Pancreas (tissue), 10 donors: ENCODE measurements at regions not wholly inside any gene's neighbourhood (a gene's known extent, or its start where the extent isn't known, plus 50 kb on each side); places are given as distances from the start of the nearest gene placed in this dataset.

Experiments
- ATAC-seq, 4 donors: fragments of 200-7000 bp; cut with Tn5 transposase; one replicate each; pipeline versions ENCODE4 v1.8.0 to v1.9.1; 2020; ENCODE audit warnings: mild to moderate bottlenecking in 4 of 4, moderate library complexity in 4 of 4
- DNase-seq, 6 donors: peaks; one replicate each; pipeline ENCODE4 v3.0.0-alpha.2; 2020
- FAIRE-seq: peaks from 2 replicates; lab custom pipeline; 2012; peaks lifted over from hg19 to GRCh38; lab: Jason Lieb, UNC
- H3K27ac ChIP-seq, 4 donors: fragments of 200-600 bp; sonication (generic); 1 replicate in 3 of 4; 2 replicates in 1 of 4; pipeline versions ENCODE4 v1.5.0 to v1.8.0; 2020
- H3K27me3 ChIP-seq, 4 donors: fragments of 200-600 bp; one replicate each; pipeline ENCODE4 v1.8.0; 2021
- H3K36me3 ChIP-seq, 3 donors: fragments of 200-600 bp; sonication (generic) in 1 of 3; one replicate each; pipeline versions ENCODE4 v1.5.0 to v1.8.0; 2020 to 2021
- H3K4me1 ChIP-seq, 3 donors: fragments of 200-600 bp; one replicate each; pipeline ENCODE4 v1.8.0; 2021
- H3K4me3 ChIP-seq, 4 donors: fragments of 200-600 bp; sonication (generic) in 2 of 4; one replicate each; pipeline versions ENCODE4 v1.5.0 to v1.8.0; 2020 to 2021
- H3K9me3 ChIP-seq, 4 donors: fragments of 200-600 bp; one replicate each; pipeline ENCODE4 v1.8.0; 2021
- WGBS, 2 donors: extraction: QIAGEN DNeasy Blood & Tissue Kit; methylation state at CpG; one replicate each; pipeline ENCODE4 v1.1.7; 2013; 5-methylcytosine and 5-hydroxymethylcytosine counted together
- intact Hi-C, 3 donors: fragments of 100-400 bp; cut with DNase I; formaldehyde crosslinking; loops; one replicate each; pipeline versions ENCODE4 v1.11.1 to v1.14.2; 2022
- TF ChIP-seq, protein P1 (sequence below), 4 donors: fragments of 200-600 bp; sonication (generic) in 3 of 4; IDR thresholded peaks; one replicate each; pipeline versions ENCODE4 v1.5.0 to v1.8.0; 2021; ENCODE audit warnings: antibody characterized with exemption in 4 of 4
- donor health status: healthy with polysubstance abuse.
- donor health status: DM: no; HTN: no; CAD: no; lungs with moderate emphysema.
- donor health status: DM: no; HTN: no; CAD: no.
- donor health status: control.
- donor health status: control.
- donor health status: Bipolar disorder and iron deficiency.
- donor health status: DM: yes; HTN: yes; CAD: no.
- donor health status: DM: no; HTN: no; CAD: no.
- donor health status: DM: no; HTN: no; CAD: no.
- donor health status: DM: yes; HTN: yes; CAD: no.

DNA sequence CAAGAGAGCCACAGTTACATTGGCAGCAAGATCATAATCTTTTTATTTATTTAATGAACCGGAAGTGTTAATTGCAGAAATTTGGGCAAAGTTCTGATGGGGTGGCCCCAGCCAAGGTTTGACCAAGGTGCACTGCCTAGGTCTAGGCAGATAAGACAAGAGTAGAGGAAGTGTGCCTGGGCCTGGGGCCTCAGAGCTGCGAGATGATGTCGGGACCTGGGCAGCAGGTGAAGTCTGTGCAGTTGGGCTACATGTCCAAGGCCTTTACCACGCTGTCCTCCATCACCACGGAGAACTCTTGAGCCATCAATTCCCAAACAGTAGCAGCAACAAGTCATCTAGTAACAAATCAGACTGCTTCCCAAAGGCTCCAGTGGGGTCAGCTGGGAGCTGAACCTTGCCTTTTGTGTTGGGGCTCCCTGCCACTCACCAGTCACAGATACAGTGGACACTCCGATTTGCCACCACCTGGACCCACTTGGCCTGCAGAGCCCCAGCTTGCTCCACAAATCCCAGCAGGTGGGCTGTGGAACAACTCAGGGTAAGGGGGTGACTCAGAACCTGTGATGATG is 52.5 kb upstream of the COMTD1 start:
- DNase-seq (no peak), ATAC-seq (no peak), FAIRE-seq (no peak)
- TF ChIP-seq, protein P1, sequence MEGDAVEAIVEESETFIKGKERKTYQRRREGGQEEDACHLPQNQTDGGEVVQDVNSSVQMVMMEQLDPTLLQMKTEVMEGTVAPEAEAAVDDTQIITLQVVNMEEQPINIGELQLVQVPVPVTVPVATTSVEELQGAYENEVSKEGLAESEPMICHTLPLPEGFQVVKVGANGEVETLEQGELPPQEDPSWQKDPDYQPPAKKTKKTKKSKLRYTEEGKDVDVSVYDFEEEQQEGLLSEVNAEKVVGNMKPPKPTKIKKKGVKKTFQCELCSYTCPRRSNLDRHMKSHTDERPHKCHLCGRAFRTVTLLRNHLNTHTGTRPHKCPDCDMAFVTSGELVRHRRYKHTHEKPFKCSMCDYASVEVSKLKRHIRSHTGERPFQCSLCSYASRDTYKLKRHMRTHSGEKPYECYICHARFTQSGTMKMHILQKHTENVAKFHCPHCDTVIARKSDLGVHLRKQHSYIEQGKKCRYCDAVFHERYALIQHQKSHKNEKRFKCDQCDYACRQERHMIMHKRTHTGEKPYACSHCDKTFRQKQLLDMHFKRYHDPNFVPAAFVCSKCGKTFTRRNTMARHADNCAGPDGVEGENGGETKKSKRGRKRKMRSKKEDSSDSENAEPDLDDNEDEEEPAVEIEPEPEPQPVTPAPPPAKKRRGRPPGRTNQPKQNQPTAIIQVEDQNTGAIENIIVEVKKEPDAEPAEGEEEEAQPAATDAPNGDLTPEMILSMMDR (IDR thresholded peaks at IDR 0.05): no peak
- H3K4me3 ChIP-seq: no peak overlapping the region
- H3K27me3 ChIP-seq: no peaks in the 10 kb centered on the region
- no peaks in the 10 kb centered on the region for H3K36me3 ChIP-seq
- WGBS, 2 donors: 92 to 93% methylated on average over 6 of the region's 6 CpGs
- H3K27ac ChIP-seq: no peak overlapping the region
- H3K9me3 ChIP-seq: no peaks in the 10 kb centered on the region
- intact Hi-C loops: no loop called here
- peaks cover 0 to 1% (median 0%) of the 10 kb centered on the region in 3 donors for H3K4me1 ChIP-seq

DNA sequence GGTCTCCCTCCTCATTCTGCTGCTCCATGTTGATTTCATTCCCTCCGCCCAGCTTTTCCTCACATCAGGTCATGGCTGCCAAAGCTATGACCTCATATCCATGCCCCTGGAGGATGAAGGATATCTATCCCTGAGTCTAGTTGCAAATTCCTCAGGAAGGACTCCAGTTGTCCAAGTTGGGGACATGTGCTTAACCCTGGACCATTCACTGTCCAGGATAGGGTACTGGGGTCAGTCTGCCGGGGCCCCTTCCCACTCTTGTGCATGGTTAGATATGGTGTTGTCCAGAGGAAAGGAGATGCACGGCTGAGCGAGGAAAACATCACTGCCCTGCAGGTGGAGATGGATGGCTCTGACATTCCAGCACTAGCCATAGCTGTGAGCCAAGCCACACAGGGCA is 51.9 kb upstream of the COMTD1 start:
- Histone ChIP-seq H3K4me3 (no peak overlapping the region), H3K9me3 (no peaks in the 10 kb centered on the region), H3K27me3 (no peaks in the 10 kb centered on the region), H3K27ac (no peak overlapping the region), H3K4me1 (no peaks in the 10 kb centered on the region), H3K36me3 (no peaks in the 10 kb centered on the region)
- no peak for DNase-seq
- intact Hi-C loops: no loop called here
- no peak for ATAC-seq
- FAIRE-seq: no peak
- WGBS, 2 donors: 96 to 97% methylated on average over 4 of the region's 4 CpGs
- TF ChIP-seq, protein P1 (IDR thresholded peaks at IDR 0.05): no peak

- H3K36me3 ChIP-seq: no peaks in the 10 kb centered on the region
- no peaks in the 10 kb centered on the region for H3K9me3 ChIP-seq
- no peak overlapping the region for H3K4me3 ChIP-seq
- DNase-seq (no peak), FAIRE-seq (no peak), ATAC-seq (no peak)
- WGBS, 2 donors: 80 to 90% methylated on average over 2 of the region's 2 CpGs
- intact Hi-C loops: no loop called here
- no peaks in the 10 kb centered on the region for H3K4me1 ChIP-seq
- no peak overlapping the region for H3K27ac ChIP-seq
- H3K27me3 ChIP-seq: no peaks in the 10 kb centered on the region
- TF ChIP-seq, protein P1 (IDR thresholded peaks at IDR 0.05): no peak
These were observed 51.1 kb upstream of the COMTD1 start for GRCh38 chr10:75286901-75287300.
